GM23248 (cell line): ENCODE measurements at regions not wholly inside any gene's neighbourhood (a gene's known extent, or its start where the extent isn't known, plus 50 kb on each side); places are given as distances from the start of the nearest gene placed in this dataset.

Experiments
- EZH2 ChIP-seq: fragments of 200-600 bp; sonication (generic); IDR thresholded peaks from 2 replicates; pipeline ENCODE4 v1.6.1; 2018; ENCODE audit warnings: antibody characterized with exemption, mild to moderate bottlenecking; ENCODE audit not compliant: insufficient read depth, poor library complexity, severe bottlenecking
- EZH2phosphoT487 ChIP-seq: fragments of 200-600 bp; sonication (generic); IDR thresholded peaks from 2 replicates; pipeline ENCODE4 v1.6.1; 2018; ENCODE audit warnings: antibody characterized with exemption, moderate library complexity, mild to moderate bottlenecking, low read depth; ENCODE audit not compliant: insufficient read depth

- no peak for TF ChIP-seq EZH2phosphoT487
- no peak for TF ChIP-seq EZH2
Observed at GRCh38 chr4:183588691-183589090, 70.3 kb downstream of the RWDD4 start.
